Kidney epithelial cell (primary cell): ENCODE measurements at regions not wholly inside any gene's neighbourhood (a gene's known extent, or its start where the extent isn't known, plus 50 kb on each side); places are given as distances from the start of the nearest gene placed in this dataset.

Experiments
- DNase-seq: peaks from one replicate; pipeline ENCODE4 v3.0.0-alpha.2; 2010; ENCODE audit warnings: low read depth
- H3K27me3 ChIP-seq: 2 replicates; pipeline ENCODE4 v1.6.0; 2011; ENCODE audit warnings: low read length; ENCODE audit not compliant: control insufficient read depth, insufficient read depth
- H3K36me3 ChIP-seq: 2 replicates; pipeline ENCODE4 v1.5.1; 2011; ENCODE audit warnings: low read length; ENCODE audit not compliant: control insufficient read depth, insufficient read depth
- H3K4me3 ChIP-seq: 2 replicates; pipeline ENCODE4 v1.5.1; 2011; ENCODE audit warnings: low read depth, mild to moderate bottlenecking, control low read depth, low read length
- TF ChIP-seq, protein P1 (sequence below): IDR thresholded peaks from 2 replicates; pipeline ENCODE4 v1.5.1; 2011; ENCODE audit warnings: mild to moderate bottlenecking, moderate library complexity, low read length, control low read depth, inconsistent platforms; ENCODE audit not compliant: insufficient read depth, poor library complexity, severe bottlenecking

DNA sequence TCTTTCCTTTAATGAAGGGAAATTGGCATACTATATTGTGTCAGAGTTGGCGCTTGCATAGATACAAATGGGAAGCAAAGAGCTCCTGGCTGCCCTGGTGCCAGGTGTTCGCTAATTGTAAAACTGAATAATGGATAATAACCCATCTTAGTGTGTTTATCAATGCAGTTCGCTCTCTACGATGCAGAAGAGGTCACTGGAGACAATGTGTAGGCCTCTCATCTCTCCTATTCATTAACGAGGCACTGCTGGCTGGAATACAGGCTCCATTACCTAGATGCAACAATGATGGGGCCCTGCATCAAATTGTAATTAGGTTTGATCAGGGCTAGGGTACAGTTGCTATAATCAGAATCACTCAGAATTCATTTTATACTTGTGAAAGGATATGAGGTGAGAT, 171.0 kb downstream of the RMI1 start:
- DNase-seq, result no peak
- Histone ChIP-seq H3K4me3 (no peak overlapping the region), H3K27me3 (no peaks in the 10 kb centered on the region), H3K36me3 (no peaks in the 10 kb centered on the region)
- TF ChIP-seq, protein P1, sequence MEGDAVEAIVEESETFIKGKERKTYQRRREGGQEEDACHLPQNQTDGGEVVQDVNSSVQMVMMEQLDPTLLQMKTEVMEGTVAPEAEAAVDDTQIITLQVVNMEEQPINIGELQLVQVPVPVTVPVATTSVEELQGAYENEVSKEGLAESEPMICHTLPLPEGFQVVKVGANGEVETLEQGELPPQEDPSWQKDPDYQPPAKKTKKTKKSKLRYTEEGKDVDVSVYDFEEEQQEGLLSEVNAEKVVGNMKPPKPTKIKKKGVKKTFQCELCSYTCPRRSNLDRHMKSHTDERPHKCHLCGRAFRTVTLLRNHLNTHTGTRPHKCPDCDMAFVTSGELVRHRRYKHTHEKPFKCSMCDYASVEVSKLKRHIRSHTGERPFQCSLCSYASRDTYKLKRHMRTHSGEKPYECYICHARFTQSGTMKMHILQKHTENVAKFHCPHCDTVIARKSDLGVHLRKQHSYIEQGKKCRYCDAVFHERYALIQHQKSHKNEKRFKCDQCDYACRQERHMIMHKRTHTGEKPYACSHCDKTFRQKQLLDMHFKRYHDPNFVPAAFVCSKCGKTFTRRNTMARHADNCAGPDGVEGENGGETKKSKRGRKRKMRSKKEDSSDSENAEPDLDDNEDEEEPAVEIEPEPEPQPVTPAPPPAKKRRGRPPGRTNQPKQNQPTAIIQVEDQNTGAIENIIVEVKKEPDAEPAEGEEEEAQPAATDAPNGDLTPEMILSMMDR, result no peak

DNA sequence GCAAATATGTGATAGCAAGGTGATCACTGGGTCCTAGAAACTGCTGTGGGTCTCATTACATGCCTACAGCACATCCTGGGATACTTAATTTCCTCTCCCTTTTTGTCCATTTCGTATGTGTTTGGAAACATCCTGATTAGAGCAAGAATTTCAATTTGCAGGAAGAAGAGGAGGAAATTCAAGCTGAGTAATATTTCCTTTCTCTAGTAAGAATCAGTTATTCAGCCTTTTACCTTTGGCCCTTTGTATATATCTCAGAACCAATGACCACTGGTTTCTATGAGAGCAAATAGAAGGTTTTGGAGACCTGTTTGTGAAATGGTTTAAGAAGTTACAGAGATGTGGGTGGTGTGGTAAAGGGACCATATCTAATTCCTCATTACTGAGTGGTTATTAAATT, 171.6 kb downstream of the RMI1 start:
- no peak overlapping the region for H3K4me3 ChIP-seq
- no peaks in the 10 kb centered on the region for H3K27me3 ChIP-seq
- TF ChIP-seq, protein P1, result no peak
- DNase-seq, result no peak
- no peaks in the 10 kb centered on the region for H3K36me3 ChIP-seq

DNA sequence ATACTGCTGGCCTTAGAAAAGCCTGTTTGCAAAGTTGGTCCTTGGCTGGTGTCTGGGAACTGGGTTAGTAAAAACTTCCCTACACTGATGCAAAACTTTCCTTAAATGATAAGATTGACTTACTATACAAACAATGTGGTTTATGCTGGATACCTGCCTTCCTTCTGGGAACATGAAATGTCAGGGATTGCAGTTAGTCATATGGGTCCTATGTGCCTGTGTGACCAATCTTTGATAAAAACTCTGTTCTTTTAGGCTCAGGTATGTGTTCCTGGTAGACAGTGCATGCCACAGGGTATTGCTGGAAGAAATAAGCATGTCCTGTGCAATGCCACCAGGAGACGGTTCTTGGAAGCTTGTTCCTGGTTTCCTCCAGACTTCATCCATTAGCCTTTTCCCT, 173.3 kb downstream of the RMI1 start:
- TF ChIP-seq, protein P1, result no peak
- Histone ChIP-seq H3K27me3 (no peaks in the 10 kb centered on the region), H3K36me3 (no peaks in the 10 kb centered on the region), H3K4me3 (no peak overlapping the region)
- DNase-seq, result peak; percentile 31

DNA sequence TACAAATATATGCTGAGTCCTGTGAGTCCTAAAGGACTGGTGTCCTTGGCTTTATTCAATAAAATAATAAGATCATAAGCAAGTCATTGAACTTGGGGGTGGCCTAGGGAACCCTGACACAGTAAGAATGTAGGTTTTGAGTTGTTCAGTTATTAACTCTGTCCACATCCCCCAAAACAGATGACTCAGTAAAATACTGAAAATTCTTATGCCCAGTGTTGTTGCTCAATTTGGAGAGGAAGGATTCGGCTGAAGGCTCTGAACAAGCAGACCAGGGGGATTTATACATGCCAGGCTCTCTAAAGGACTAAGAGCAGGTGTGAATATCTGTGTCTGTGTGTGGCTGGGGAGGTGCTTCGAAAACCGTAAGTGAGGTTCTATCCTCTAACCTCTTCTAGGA, 173.7 kb downstream of the RMI1 start:
- no peak for DNase-seq
- Histone ChIP-seq H3K36me3 (no peaks in the 10 kb centered on the region), H3K27me3 (no peaks in the 10 kb centered on the region), H3K4me3 (no peak overlapping the region)
- TF ChIP-seq, protein P1, result no peak

DNA sequence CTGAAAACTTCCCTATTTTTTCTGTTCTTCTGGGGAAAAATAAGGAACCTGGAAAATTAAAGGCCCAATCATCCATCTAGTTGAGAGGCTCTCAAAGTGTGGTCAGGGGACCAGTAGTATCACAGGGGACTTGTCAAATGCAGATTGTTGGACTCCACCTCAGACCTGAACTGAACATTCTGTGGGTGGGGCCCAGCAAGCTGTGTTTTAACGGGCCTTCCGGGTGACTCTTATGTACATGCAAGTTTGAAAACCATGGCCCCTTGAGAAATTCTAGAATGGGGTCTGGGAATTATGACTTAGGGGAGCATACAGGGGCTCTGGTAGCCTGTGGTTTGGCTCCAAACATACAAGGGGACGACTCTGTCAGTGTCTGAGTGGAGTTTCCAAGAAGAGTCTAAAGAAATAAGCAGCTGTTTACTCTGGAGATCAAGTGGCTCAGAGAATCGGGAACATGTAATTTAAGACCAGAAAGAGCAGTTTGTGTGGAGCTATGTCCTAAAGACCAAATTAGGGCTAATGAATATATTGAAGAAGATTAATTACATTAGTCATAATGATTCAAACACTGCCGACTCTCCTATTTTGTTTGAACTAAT, 177.4 kb downstream of the SLC28A3 start:
- H3K36me3 ChIP-seq, result no peaks in the 10 kb centered on the region
- no peaks in the 10 kb centered on the region for H3K27me3 ChIP-seq
- DNase-seq, result no peak
- no peak overlapping the region for H3K4me3 ChIP-seq
- TF ChIP-seq, protein P1, result no peak

DNA sequence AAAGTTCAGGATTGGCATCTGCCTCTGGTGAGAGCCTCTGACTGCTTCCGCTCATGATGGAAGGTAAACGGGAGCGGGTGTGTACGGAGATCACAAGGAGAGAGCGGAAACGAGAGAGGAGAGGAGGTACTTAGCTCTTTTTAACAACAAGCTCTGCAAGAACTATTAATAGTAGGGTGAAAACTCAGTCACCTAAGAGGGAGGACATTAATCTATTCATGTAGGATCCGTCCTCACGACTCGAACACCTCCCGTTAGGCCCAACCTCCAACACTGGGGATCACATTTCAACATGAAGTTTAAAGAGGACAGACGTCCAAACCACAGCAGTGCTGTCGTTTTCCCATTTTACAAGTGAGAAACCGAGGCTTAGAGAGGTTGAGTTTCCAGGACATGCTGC, 173.7 kb downstream of the SLC28A3 start:
- H3K27me3 ChIP-seq, result no peaks in the 10 kb centered on the region
- DNase-seq, result no peak
- TF ChIP-seq, protein P1, result no peak
- H3K4me3 ChIP-seq, result no peak overlapping the region
- H3K36me3 ChIP-seq, result no peaks in the 10 kb centered on the region
